ENCODE measurements at regions not wholly inside any gene's neighbourhood (a gene's known extent, or its start where the extent isn't known, plus 50 kb on each side); places are given as distances from the start of the nearest gene placed in this dataset.
A peak's percentile ranks its signal among the peaks of the same experiment; 100 is the strongest.

DNA sequence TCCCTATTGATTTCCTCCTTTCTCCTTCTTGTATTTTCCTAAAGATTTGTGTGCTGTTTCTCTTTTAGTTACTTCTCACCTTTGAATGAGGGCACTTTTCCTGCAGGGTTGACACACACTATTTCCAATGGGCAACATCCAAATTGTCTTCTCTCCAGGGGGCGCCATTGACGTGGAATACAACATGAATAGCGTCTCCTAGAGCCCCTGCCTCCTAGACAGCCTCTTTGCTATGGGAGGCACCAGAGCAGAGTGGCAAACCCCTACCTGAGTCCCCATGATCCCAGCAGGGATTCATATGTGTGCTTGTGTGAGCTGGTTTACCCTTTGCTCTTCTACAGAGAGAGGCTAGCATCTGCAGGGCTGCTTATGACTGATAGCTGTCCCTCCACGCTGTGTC is 61.3 kb upstream of the ITSN2 start (continued):
- TF ChIP-seq, protein P1, sequence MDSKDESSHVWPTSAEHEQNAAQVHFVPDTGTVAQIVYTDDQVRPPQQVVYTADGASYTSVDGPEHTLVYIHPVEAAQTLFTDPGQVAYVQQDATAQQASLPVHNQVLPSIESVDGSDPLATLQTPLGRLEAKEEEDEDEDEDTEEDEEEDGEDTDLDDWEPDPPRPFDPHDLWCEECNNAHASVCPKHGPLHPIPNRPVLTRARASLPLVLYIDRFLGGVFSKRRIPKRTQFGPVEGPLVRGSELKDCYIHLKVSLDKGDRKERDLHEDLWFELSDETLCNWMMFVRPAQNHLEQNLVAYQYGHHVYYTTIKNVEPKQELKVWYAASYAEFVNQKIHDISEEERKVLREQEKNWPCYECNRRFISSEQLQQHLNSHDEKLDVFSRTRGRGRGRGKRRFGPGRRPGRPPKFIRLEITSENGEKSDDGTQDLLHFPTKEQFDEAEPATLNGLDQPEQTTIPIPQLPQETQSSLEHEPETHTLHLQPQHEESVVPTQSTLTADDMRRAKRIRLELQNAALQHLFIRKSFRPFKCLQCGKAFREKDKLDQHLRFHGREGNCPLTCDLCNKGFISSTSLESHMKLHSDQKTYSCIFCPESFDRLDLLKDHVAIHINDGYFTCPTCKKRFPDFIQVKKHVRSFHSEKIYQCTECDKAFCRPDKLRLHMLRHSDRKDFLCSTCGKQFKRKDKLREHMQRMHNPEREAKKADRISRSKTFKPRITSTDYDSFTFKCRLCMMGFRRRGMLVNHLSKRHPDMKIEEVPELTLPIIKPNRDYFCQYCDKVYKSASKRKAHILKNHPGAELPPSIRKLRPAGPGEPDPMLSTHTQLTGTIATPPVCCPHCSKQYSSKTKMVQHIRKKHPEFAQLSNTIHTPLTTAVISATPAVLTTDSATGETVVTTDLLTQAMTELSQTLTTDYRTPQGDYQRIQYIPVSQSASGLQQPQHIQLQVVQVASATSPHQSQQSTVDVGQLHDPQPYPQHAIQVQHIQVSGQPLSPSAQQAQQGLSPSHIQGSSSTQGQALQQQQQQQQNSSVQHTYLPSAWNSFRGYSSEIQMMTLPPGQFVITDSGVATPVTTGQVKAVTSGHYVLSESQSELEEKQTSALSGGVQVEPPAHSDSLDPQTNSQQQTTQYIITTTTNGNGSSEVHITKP (IDR thresholded peaks at IDR 0.05; ENCODE audit: partially characterized antibody): peak; percentile 13
- no peak for TF ChIP-seq GABPA (tag; conservative IDR thresholded peaks at IDR 0.05; ENCODE audit: low read depth)
- peak; percentile 20 to 47; a peak in 1 of 4 replicates for TF ChIP-seq MAZ (CRISPR knock-in tag; conservative IDR thresholded peaks at IDR 0.05 in 1 of 2, IDR thresholded peaks at IDR 0.05 in 1 of 2)
- TF ChIP-seq SMC3 (conservative IDR thresholded peaks at IDR 0.05; ENCODE audit: insufficient read depth, low read depth, low read length): peak; percentile 75; the same call in 1 of the 2 replicates
- TF ChIP-seq, protein P2, sequence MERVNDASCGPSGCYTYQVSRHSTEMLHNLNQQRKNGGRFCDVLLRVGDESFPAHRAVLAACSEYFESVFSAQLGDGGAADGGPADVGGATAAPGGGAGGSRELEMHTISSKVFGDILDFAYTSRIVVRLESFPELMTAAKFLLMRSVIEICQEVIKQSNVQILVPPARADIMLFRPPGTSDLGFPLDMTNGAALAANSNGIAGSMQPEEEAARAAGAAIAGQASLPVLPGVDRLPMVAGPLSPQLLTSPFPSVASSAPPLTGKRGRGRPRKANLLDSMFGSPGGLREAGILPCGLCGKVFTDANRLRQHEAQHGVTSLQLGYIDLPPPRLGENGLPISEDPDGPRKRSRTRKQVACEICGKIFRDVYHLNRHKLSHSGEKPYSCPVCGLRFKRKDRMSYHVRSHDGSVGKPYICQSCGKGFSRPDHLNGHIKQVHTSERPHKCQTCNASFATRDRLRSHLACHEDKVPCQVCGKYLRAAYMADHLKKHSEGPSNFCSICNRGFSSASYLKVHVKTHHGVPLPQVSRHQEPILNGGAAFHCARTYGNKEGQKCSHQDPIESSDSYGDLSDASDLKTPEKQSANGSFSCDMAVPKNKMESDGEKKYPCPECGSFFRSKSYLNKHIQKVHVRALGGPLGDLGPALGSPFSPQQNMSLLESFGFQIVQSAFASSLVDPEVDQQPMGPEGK (CRISPR knock-in tag; IDR thresholded peaks at IDR 0.05; ENCODE audit: borderline replicate concordance): no peak

All from K562 (cell line).